Smooth muscle cell (in vitro differentiated cells): ENCODE measurements at regions not wholly inside any gene's neighbourhood (a gene's known extent, or its start where the extent isn't known, plus 50 kb on each side); places are given as distances from the start of the nearest gene placed in this dataset.

Experiments
- DNase-seq: peaks from one replicate; lab custom pipeline; 2025; ENCODE audit not compliant: unreplicated experiment; lab: John Stamatoyannopoulos, UW
- H2AFZ ChIP-seq: fragments of 200-600 bp; sonication (generic); 2 replicates; pipeline ENCODE4 v1.6.0; 2016; ENCODE audit warnings: antibody characterized with exemption, low read depth, mild to moderate bottlenecking
- H3F3A ChIP-seq: fragments of 200-600 bp; sonication (generic); 2 replicates; pipeline ENCODE4 v1.6.0; 2017; ENCODE audit warnings: antibody characterized with exemption, low read depth
- H3K27ac ChIP-seq: fragments of 200-600 bp; sonication (generic); 2 replicates; pipeline ENCODE4 v1.5.1; 2016; ENCODE audit warnings: low read depth, mild to moderate bottlenecking
- H3K27me3 ChIP-seq: fragments of 200-600 bp; sonication (generic); 2 replicates; pipeline ENCODE4 v1.6.1; 2016; ENCODE audit warnings: low read depth, mild to moderate bottlenecking
- H3K36me3 ChIP-seq: fragments of 200-600 bp; sonication (generic); 2 replicates; pipeline ENCODE4 v1.5.1; 2016; ENCODE audit warnings: low read depth
- H3K4me1 ChIP-seq: fragments of 200-600 bp; sonication (generic); 2 replicates; pipeline ENCODE4 v1.5.1; 2016; ENCODE audit warnings: low read depth
- H3K4me2 ChIP-seq: fragments of 200-600 bp; sonication (generic); 2 replicates; pipeline ENCODE4 v1.6.0; 2016; ENCODE audit warnings: mild to moderate bottlenecking
- H3K4me3 ChIP-seq: fragments of 200-600 bp; sonication (generic); 2 replicates; pipeline ENCODE4 v1.5.1; 2016; ENCODE audit warnings: mild to moderate bottlenecking
- H3K79me2 ChIP-seq: fragments of 200-600 bp; sonication (generic); 2 replicates; pipeline ENCODE4 v1.6.0; 2016; ENCODE audit warnings: low read depth, mild to moderate bottlenecking
- H3K9ac ChIP-seq: fragments of 200-600 bp; sonication (generic); 2 replicates; pipeline ENCODE4 v1.6.0; 2016; ENCODE audit warnings: low read depth
- H3K9me3 ChIP-seq: fragments of 200-600 bp; sonication (generic); replicated peaks from 2 replicates; pipeline ENCODE4 v1.5.1; 2016; ENCODE audit warnings: low read depth
- H4K20me1 ChIP-seq: fragments of 200-600 bp; sonication (generic); 2 replicates; pipeline ENCODE4 v1.6.0; 2016; ENCODE audit warnings: low read depth
- WGBS: methylation state at CpG from one replicate; pipeline ENCODE4 v1.1.7; 2016; ENCODE audit warnings: low lambda C conversion rate; 5-methylcytosine and 5-hydroxymethylcytosine counted together
- TF ChIP-seq, protein P1 (sequence below): fragments of 200-600 bp; sonication (generic); IDR thresholded peaks from 2 replicates; pipeline ENCODE4 v1.5.1; 2017; ENCODE audit warnings: borderline replicate concordance, mild to moderate bottlenecking, antibody characterized with exemption; ENCODE audit not compliant: insufficient read depth, poor library complexity, severe bottlenecking

DNA sequence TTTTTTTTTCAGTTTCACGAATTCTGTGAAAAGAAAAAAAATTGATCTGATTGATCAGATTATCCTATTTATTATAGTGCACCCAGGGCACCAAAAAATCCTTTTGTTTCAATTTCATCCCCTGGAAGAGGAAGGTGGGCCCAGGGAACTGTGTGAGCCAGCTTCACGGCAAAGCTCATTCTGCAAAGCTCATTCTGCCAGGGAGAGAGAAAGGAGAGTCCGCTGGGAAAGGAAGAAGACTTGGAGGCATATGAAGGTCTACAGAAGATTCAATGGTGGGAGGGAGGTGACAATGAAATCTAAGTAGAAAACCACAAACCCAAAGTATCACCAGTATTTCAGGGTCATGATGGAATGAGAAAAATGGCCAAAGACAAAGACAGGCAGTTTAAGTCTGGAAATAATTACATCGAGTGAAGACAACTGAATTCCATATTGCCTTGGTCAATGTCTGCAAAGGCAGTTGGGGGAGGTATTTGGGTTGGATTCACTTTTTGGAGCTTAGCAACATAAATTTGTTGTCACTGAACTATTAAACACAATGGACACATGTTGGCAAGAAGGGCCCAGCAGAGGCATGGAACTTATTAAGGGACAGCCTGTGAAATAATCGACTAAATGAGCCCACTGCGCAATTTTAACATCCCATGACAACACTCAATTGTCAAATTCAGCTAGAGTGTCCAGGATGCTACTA is 587.8 kb upstream of the MKI67 start:
- Histone ChIP-seq H3K4me1 (no peaks in the 10 kb centered on the region), H3K4me3 (no peak overlapping the region), H3K36me3 (no peaks in the 10 kb centered on the region), H3K9me3 (no peaks in the 10 kb centered on the region), H3K79me2 (no peaks in the 10 kb centered on the region), H3K4me2 (no peak overlapping the region), H3K27ac (no peak overlapping the region), H3K27me3 (no peaks in the 10 kb centered on the region), H3K9ac (no peak overlapping the region), H2AFZ (no peak overlapping the region), H4K20me1 (no peaks in the 10 kb centered on the region), H3F3A (no peaks in the 10 kb centered on the region)
- TF ChIP-seq, protein P1, sequence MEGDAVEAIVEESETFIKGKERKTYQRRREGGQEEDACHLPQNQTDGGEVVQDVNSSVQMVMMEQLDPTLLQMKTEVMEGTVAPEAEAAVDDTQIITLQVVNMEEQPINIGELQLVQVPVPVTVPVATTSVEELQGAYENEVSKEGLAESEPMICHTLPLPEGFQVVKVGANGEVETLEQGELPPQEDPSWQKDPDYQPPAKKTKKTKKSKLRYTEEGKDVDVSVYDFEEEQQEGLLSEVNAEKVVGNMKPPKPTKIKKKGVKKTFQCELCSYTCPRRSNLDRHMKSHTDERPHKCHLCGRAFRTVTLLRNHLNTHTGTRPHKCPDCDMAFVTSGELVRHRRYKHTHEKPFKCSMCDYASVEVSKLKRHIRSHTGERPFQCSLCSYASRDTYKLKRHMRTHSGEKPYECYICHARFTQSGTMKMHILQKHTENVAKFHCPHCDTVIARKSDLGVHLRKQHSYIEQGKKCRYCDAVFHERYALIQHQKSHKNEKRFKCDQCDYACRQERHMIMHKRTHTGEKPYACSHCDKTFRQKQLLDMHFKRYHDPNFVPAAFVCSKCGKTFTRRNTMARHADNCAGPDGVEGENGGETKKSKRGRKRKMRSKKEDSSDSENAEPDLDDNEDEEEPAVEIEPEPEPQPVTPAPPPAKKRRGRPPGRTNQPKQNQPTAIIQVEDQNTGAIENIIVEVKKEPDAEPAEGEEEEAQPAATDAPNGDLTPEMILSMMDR: no peak
- WGBS: 95% methylated on average over 6 of the region's 6 CpGs
- no peak for DNase-seq

DNA sequence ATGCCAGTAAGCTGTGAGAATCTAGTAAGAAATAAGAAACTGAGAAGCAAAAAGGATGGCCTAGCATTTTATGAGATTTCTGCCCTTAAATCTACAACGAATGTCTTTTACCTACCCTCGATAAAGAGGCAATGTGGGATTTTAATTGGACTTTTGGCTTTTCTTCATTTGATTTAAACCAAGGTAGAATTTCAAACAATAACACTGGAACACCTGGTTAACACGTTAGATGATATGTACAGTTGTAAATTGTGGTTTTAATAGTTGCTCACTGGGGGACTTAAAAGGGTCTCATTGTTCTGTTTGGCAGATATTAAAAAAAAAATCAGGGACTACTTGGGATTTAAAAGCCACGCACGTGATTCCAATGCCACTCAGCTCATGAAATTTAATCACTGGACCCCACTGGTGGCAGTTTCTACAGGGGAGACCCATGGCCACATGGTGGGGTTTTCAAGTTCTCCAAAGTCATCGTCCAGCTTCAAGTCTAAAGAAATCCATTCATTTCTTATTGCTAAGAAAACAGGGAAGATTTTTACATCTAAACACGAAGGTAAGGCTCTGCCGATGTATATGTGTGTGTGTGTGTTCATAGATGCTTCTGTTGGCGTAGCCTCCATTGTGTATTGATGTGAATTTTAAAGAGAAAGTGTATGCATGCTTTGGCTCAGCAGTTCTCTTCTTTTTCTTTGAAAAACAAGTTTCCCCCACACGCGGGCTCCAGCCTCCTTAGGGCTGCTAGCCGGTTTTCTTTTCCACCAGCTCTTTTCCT is 588.6 kb upstream of the MKI67 start:
- DNase-seq: no peak
- WGBS: 84% methylated on average over 12 of the region's 12 CpGs
- Histone ChIP-seq H2AFZ (no peak overlapping the region), H3K27me3 (no peaks in the 10 kb centered on the region), H3K9ac (no peak overlapping the region), H3K9me3 (no peaks in the 10 kb centered on the region), H3K27ac (no peak overlapping the region), H3K79me2 (no peaks in the 10 kb centered on the region), H4K20me1 (no peaks in the 10 kb centered on the region), H3K4me3 (no peak overlapping the region), H3K4me1 (no peaks in the 10 kb centered on the region), H3K4me2 (no peak overlapping the region), H3F3A (no peaks in the 10 kb centered on the region), H3K36me3 (no peaks in the 10 kb centered on the region)
- TF ChIP-seq, protein P1: no peak

DNA sequence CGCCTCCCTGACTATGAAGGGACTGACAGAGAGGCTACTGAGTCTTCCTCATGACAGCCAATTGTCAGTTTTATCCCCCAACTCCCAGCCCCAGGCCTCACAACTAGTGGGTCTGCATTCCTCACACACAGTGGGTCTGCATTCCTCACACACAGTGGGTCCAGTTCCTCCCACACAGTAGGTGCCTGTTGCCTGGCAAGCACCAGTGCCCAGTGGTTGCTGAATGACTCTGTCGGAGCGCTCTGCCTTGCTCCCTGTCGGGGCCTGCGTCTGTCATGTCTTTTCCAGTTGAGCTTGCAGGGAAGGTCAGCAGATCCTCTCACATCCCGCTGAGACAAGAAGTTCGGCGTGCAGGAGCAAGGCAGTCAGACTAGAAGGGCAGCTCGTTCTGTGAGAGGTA is 590.0 kb upstream of the MKI67 start:
- Histone ChIP-seq H2AFZ (no peak overlapping the region), H3F3A (no peaks in the 10 kb centered on the region), H3K36me3 (no peaks in the 10 kb centered on the region), H3K27me3 (no peaks in the 10 kb centered on the region), H3K4me1 (no peaks in the 10 kb centered on the region), H3K9me3 (no peaks in the 10 kb centered on the region), H3K9ac (no peak overlapping the region), H3K79me2 (no peaks in the 10 kb centered on the region), H4K20me1 (no peaks in the 10 kb centered on the region), H3K4me3 (no peak overlapping the region), H3K4me2 (no peak overlapping the region), H3K27ac (no peak overlapping the region)
- DNase-seq: no peak
- TF ChIP-seq, protein P1: no peak
- WGBS: 87% methylated on average over 9 of the region's 9 CpGs
